ENCODE measurements at regions not wholly inside any gene's neighbourhood (a gene's known extent, or its start where the extent isn't known, plus 50 kb on each side); places are given as distances from the start of the nearest gene placed in this dataset.

DNA sequence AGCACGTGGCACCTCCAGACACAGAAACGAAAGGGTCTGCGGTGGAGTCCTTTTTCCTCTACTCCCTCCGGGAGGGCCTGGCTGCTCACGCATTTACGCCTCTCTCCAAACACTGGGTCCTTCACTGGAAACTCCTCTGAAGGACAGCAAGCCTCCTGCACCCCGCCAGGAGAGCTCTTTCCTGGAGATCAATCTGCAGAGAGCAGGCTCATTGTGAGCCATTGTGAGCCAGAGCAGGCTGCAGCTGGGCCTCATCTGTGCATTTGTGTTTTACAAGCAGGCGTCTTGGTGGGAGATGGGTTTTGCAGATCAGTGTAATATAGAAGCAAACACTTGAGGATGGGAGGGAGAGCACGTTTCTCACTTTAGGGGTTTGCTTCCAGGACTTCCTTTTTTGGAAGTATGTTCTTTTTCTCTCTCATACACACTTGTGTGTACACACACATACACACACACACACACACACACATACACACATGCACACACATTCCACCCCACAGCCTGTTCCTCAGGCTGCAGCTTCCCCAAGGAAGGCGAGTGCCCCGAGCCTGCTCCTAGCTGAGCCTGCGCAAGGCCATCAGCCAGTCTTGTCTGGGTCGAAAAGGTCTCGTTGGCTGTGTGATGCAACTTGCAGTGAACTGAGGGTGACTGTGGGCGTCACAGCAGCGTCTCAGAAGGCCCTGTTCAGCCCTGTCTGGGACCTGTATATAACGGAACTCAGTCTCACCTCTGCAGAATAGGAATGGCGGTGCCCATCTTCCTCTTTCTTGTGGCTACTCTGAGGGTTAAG is 163.5 kb downstream of the GLI2 start:
- no peak for DNase-seq (ENCODE audit: low spot score)

DNA sequence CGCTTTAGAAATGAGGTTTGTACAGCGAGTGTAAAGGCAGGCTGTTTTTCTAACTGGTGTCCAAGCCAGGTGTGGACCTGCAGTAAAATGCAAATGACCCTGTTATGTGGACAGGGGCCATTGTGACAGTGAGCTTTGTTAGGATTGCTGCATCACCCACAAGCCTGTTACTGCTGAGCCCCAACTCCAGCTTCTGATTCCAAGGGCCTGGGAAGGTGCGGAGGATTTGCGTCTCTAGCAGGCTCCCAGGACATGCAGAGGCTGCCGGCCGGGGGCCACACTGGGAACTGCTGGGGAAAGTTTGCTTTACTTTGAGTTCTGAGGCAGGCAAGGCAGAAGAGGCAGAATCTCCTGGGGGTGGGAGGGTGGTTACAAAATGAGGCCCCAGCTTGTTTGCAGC is 164.1 kb downstream of the GLI2 start:
- DNase-seq (ENCODE audit: low spot score): no peak

DNA sequence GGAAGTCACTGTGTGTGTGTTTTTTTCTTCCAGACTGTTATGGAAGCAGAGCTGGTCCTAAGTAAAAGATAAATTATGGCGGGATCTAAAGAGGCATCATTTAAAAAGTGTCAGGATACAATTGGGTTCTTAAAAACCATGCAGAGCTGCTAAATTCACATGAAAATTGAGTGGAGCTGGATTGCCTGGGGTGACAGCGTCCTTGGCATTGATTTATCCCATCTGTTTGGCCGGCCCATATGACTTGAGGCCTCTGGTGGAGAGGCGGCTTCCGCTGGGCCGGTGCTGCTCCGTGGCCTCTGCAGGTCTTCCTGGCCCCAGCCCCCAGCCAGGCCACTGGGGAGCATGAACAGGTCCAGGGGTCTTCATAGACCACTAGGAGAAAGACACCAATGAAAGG is 165.5 kb downstream of the GLI2 start:
- no peak for DNase-seq (ENCODE audit: low spot score)

DNA sequence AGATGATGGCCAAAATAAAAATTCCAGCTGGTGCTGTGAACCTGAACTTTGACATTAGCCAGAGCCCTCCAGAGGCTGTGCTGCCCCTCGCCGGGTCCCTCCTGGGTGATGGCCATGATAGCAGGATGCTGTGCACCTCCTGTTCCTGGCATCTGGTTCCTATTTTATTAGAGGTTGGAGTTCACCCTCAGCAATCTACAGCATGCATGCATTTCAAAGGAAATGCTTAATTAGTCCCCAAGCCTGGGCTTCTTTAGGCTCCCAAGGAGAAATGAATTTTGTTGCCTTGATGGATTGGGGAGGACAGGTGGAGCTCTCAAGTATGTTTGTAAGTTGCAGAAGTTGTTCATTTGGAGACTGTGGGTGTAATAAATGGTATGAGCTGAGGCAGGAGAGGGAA is 166.9 kb downstream of the GLI2 start:
- DNase-seq (ENCODE audit: low spot score): no peak

- DNase-seq (ENCODE audit: low spot score): no peak
Observed at GRCh38 chr2:120904379-120904778, 168.7 kb downstream of the GLI2 start.

- DNase-seq (ENCODE audit: low spot score): no peak
Observed at GRCh38 chr2:120904830-120905234, 169.2 kb downstream of the GLI2 start.

DNA sequence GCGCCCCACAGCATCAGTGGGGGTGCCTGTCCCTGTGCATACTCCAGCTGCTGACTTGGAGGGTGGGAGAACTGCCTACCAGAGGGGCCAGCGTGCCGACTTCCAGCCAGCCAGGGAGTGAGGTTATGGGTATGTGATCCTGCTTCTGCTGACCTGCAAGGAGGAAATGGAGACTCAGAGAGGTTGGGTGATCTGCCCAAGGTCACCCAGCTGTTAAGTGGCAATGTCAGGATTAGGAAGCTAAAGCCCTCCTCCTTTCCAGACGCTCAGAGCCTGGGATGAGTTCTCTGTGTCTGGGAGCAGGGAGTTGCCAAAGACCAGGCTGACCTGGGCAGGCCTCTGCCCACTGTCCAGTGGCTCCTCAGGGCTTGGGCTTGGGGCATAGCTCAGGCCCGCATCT is 169.6 kb downstream of the GLI2 start:
- no peak for DNase-seq (ENCODE audit: low spot score)

DNA sequence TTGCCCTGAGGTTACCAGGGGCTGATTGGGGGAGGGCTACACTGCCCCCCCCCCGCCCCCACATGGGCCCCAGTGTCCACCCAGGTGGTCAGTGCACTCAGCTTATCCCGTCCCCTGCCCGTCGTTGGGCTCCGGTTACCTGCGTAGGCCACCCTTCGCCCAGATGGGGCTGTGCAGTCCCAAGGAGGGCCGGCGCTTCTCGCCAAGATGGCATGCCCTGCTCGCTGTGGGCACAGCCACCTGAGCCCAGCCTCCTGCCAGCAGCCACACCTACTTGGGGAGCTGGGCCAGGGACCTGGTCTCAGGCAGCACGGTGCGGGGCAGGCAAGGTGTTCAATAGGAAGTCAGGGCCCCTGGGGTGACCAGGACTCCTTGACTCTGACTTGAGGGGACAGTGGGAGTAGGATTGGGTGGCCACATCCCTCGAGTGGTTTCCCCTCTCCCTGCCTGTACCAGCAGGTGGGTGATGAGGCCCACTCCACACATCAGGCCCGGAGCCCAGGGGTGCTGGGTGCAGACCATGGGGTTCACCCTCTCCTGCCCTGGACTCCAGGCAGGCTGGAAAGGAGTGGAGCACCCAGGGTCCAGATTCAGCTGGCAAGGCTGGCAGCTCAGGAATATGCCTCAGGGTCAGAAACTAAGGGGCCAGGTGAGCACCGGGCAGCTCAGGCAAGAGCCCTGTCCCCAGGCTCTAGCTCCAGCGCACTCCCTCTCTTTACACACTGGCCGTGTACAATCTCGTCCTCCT is 170.3 kb downstream of the GLI2 start:
- DNase-seq (ENCODE audit: low spot score): no peak

DNA sequence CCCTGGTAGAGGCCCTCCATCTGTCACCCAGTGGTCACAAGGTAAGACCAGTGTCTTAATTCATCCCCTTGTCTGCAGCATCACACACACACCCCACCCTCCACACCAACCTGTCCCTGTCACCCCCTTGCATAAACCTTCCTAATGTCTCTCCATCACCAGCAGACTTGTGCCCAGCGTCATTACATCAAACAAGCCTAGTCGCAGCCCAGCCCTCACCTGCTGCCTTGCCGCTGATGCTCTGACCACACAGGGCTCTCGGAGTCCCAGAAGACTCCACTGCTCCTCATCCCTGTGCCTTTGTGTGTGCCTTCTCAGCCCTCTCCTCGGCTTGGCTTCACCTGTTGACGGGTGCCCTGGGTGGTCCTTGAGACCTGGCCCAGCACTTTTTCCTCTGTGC is 171.2 kb downstream of the GLI2 start:
- no peak for DNase-seq (ENCODE audit: low spot score)

- DNase-seq (ENCODE audit: low spot score): no peak
Observed at GRCh38 chr2:120907822-120908221, 172.2 kb downstream of the GLI2 start.

GRCh38 chr2:120908314-120908975 is 172.8 kb downstream of the GLI2 start:
- DNase-seq (ENCODE audit: low spot score): no peak

DNA sequence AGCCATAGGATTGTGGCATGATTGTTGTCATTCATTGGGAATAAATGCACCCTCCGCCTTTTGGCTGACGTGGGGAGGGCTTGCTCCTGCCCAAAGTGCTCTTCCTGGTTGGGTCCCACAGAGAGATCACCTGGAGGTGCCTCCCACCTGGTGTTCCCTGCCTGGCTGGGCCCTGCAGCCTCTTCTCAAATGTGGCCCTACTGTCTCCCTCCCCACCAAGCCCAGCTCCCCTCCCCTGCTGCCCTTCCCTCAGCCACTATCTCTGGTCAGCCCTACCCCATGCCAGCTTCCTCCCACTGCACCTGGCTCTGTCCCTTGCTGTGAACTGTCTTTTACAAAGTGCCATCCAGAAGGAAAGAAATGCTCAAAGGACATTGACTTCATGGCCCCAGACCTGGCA is 173.4 kb downstream of the GLI2 start:
- DNase-seq (ENCODE audit: low spot score): no peak

- no peak for DNase-seq (ENCODE audit: low spot score)
Observed at GRCh38 chr2:120910164-120910563, 174.5 kb downstream of the GLI2 start.

- no peak for DNase-seq (ENCODE audit: low spot score)
Observed at GRCh38 chr2:120910956-120911951, 175.6 kb downstream of the GLI2 start.

- no peak for DNase-seq (ENCODE audit: low spot score)
Observed at GRCh38 chr2:120912101-120912985, 176.7 kb downstream of the GLI2 start.

- DNase-seq (ENCODE audit: low spot score): no peak
Observed at GRCh38 chr2:120913972-120914838, 178.5 kb downstream of the GLI2 start.

DNA sequence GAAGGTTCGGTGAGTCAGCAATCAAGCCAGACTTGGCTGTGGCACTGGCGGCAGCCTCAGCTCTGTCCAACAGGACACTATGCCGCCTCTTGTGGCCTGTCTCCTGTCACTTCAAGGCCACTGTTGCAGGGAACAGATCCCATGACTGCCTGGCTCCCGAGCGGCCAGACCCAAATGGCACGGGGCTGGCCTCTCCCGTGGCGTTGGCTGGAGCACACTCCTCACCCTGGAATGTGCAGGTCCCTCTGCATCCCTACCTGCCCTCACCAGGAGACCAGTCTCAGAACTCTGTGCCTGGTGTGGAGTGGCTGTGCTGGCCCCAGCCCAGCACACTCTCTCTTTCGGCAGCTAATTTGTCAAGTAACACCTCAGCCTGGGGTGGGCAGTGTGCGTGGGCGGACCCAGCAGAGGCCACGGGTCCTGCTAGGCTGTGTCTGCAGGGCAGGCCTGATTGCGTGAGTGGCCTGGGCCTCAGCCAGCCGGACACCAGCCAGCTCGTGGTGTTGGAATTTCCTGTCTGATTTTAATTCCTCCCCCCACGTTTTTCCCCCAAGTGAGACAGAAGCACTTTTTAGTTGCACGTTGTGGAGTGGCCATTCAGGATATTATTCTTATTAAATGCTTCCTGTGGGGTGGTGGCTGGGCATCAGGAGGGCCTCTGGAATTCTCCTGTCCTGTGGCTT is 179.3 kb downstream of the GLI2 start:
- DNase-seq (ENCODE audit: low spot score): peak; percentile 95

GRCh38 chr2:120915670-120916069 is 180.0 kb downstream of the GLI2 start:
- no peak for DNase-seq (ENCODE audit: low spot score)

- no peak for DNase-seq (ENCODE audit: low spot score)
Observed at GRCh38 chr2:120916446-120916845, 180.8 kb downstream of the GLI2 start.

Measured in hepatic stellate cell (primary cell).